Mesenteric fat pad (tissue), 1 donor: ENCODE measurements at regions not wholly inside any gene's neighbourhood (a gene's known extent, or its start where the extent isn't known, plus 50 kb on each side); places are given as distances from the start of the nearest gene placed in this dataset.
"Not testable (repeated sequence)": the region's sequence is repeated elsewhere in the genome, so short reads cannot be mapped to it uniquely, and the experiment has no call there.

Experiments used
- DNase-seq: peaks from one replicate; pipeline ENCODE4 v3.0.0-alpha.2; 2020; ENCODE audit warnings: low spot score
- donor health status: DM: yes; HTN: yes; CAD: no.

- no peak for DNase-seq
Measured at GRCh38 chr2:122300758-122301157, 545.3 kb downstream of the TSN start.

DNA sequence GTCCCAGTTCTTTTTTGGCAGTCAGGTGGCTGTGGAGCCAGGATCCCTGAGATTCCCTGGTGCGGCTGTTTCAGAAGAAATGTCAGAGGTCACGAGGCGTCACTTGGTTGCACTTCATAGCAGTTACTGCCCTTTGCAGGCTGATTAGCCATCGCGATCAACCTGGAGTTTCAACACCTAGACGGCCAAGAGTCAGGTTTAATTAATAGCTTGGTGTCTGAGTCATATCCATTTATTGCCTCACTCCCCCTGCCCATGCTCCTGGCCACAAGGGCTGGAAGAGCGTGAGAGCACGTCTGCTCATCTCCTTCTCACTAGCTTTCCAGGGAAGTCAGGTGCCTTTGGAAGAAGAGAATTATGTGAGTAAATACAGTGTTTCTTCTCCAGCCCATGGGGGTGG, 552.3 kb downstream of the TSN start:
- no peak for DNase-seq

DNA sequence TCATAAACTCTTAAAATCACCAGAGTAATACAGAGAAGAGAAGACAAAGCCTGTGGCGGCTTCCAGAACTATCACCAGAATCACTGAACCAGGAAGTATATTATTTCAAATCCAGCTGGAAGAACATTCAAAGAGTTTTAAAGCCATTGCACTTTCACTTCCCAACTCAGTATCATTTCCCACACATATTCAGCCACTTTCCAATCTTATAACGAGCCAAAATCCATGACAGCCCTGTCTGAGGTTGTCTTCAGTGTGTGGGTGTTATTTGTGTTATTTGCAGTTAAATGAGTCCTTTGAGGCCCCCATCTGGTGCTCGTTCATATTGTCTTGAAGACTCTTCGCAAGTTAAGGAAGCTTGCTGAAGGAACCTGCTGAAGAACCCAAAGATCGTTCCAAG, 559.9 kb downstream of the TSN start:
- no peak for DNase-seq

DNA sequence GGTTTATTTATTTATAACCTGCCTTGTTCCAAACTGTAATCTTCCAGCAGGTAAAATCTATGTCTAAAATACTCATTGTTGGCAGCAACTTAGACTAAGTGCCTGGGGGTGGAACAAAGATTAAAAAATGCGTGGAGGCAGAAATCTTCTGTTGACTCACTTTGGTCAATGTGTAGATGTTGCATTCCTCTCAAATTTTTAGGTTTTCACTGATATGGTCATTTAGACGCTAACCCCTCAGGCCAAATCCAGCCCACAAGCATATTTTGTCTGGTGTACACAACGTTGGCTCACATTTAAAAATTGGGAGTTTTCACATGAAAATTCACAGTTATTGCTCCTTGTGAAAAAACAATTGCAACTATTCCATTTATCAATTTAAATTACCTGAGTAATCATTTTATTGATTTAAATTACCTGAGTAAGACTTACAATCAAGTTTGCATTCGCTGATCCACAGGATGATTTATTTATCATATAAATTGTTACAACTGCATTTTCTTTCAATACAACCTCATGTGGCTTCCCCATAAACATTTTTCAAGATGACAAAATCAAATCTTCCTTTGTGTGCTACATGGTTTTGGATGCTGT, 564.2 kb downstream of the TSN start:
- DNase-seq = no peak

GRCh38 chr2:122322815-122323214, 567.4 kb downstream of the TSN start:
- DNase-seq = no peak

DNA sequence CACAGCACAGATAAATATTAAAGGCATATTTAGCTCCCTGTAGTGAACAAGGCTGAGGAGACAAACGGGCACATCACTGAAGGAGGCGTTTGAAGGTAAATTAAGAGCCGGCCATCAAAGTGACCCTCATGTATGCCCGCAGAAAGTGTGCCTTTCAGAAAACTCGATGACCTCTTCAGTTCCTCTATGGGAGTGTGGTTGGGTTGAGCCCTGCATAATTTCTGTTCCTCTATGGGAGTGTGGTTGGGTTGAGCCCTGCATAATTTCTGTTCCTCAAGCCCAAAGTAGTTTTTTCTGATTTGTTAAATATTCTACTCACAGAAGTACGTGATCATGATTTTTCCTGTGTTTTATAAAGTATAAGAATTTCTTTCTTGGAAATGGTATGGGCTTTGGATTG, 568.5 kb downstream of the TSN start:
- DNase-seq = no peak

GRCh38 chr2:122326471-122326870, 571.0 kb downstream of the TSN start:
- no peak for DNase-seq

- no peak for DNase-seq
Measured at GRCh38 chr2:122328816-122329215, 573.4 kb downstream of the TSN start.

DNA sequence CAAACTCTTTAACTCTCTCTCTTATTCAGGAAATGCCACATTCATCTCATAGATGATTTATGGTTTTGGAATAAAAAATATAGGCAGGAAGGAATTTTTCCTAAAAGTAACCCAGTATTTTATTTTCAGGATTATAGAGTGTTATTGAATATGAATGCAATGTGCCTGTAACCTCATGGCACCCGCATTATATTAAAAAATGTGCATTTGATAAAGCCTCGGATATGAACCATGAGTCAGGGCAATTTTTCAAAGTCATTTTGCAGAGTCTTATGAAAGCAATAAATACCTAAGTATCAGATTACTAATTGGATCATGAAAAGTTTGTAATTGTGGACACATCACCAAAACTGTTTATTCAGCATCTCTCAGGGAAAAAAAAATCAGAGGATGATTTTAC, 573.8 kb downstream of the TSN start:
- DNase-seq = no peak

DNA sequence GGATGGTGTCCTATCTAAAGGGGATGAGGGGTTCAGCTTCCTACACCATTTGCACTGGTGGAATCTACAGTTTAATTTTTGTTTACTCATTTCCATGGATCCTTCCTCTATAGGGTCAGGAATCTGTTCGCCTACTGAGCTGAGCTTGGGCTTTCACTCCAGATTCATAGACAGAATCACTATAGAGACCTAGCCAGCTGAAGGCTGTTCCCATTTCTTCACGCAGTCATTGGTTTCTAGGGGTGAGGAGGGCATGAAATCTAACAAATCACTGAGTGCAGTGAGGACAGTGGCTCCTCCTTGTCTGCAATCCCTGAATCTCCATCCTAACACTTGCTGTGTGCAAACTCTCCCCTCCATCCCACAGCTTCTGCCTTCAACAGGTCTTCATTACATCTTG, 578.5 kb downstream of the TSN start:
- DNase-seq = no peak

DNA sequence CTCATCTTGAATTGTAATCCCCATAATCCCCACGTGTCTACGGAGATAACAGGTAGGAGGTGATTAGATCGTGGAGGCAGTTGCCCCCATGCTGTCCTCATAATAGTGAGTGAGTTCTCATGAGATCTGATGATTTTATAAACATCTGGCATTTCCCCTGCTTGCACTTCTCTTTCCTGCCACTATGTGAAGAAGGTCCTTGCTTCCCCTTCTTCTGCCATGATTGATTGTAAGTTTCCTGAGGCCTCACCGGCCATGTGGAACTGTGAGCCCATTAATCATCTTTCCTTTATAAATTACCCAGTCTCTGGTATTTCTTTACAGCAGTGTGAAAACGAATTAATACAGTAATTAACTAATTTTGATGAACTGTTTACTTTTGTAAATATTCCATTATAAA, 582.5 kb downstream of the TSN start:
- no peak for DNase-seq

DNA sequence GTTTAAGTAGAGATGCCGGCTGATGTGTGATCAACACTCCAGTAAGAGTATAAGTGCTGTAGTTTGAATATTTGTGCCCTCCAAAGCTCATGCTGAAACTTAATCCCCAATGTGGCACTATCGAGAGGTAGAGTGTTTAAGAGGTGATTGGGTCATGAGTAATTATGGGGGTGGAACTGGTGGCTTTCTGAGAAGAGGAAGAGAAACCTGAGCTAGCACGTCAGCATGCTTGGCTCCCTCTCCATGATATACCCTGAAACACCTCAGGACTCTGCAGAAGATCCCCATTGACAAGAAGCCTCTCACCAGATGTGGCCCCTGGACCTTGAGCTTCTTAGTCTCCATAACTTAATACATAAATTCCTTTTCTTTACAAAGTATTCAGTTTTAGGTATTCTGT, 584.8 kb downstream of the TSN start:
- DNase-seq = no peak

DNA sequence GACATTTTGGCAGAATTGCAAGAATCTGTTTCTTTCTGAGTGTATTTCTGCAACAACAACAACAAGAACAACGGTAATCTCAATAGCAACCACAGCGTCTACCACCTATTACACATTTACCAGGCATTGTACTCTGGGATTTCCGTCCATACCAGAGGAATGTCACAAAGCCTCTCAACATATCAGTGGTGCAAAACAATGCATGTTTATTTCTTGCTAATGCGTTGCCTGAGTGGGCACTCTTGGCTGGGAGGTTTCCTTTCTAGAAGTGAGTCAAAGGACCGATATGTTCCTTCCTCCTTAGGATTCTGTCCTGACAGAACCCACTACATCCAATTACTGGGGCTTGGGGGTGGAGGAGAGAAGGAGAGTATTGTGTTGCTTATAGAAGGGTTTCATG, 585.6 kb downstream of the TSN start:
- no peak for DNase-seq

GRCh38 chr2:122352151-122352550, 596.7 kb downstream of the TSN start:
- DNase-seq = not testable (repeated sequence)

DNA sequence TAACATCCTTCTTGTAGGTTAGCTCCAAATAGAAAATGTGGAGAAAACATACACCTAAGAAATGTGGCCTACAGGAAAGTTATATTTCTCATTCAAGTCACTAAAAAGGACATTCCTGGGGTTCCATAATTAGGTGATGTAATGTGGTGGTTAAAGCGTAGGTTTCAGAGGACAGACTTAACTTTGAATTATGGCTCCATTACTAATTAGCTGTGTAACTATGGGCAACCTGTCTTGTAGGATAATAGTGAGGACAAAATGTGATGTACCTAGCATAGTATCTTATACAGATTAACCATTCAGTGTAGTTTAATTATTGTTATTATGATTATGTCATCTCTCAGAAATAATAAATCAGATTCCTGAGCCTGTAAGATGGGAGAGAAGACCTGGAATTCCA, 602.5 kb downstream of the TSN start:
- no peak for DNase-seq

GRCh38 chr2:122358729-122359128, 603.3 kb downstream of the TSN start:
- DNase-seq = no peak

DNA sequence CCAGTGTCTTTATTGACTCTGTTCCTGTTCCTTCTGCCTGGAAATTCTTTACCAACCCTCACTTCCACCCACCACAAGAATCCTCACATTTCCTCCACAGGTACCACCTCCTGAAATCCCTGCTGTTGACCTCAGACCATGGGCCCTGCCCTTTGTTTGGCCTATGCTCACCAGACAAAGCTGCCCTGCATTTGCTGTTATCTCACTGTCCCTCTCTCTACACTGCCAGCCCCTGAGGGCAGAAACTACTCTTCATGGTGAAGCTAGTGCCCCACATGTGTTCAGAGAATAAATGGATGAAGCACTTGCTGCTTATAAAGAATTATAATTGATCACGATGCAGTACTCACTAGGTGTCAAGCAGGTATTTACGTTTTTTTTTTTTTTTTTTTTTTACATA, 608.4 kb downstream of the TSN start:
- no peak for DNase-seq

- DNase-seq = no peak
Measured at GRCh38 chr2:122366427-122366826, 611.0 kb downstream of the TSN start.

DNA sequence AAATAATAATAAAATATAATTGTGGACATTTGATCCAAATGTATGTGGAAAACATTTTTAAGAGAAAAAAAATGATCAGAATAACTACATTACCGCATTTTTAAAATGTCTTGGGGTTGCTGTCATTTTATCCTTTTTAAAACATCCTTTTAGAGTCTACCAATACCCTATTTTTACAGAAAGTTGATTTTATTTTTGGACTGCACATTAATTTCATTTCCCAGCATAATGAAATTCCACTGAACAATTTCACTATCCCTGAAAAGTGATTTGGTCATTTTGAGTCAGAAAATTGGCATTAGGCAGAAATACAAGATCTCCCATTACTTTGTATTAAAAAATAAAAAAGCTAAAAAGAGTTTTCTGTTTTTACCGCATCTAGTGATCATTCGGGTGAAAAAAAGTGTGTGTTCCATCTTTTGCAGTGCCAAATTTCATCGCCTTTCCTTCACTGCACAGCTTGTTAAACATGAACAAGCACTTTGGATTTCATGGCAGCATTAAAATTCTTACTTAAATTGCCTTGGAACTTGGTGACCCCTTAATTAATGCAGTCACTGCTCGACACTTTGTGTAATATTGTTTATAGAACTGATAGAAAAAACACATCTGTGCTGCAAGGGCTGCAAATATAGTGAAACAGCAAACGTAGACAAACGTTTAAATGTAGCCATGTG, 611.7 kb downstream of the TSN start:
- DNase-seq = no peak

- DNase-seq = no peak
Measured at GRCh38 chr2:122367646-122368010, 612.2 kb downstream of the TSN start.

DNA sequence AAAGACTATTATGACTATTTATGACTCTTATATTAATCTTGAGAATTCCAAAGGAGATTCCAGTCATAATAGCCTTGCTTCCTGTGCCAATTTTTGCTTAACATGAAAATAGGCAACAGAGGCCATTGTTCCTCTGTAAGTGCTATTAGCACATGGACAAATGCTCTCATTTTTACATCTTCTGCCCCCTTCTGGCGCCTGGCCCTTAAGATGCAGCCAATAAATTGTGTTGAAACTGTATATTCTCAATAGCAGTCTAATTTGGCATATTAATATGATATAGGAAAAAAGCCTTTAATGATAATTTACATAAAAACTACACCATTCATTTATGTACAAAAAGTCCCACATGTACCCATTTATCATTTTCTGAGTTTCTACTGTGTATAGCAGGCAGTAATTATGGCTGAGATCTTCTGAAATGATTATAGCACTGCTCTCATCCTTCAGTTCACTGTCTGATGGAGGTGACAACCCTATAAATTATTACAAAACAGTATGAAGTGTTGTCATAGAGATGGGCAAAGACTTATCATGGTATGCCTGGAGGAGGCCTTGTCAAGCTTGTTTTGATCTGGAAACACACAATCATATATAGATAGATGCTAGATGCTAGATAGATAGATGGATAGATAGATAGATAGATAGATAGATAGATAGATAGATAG, 613.3 kb downstream of the TSN start:
- DNase-seq = no peak

DNA sequence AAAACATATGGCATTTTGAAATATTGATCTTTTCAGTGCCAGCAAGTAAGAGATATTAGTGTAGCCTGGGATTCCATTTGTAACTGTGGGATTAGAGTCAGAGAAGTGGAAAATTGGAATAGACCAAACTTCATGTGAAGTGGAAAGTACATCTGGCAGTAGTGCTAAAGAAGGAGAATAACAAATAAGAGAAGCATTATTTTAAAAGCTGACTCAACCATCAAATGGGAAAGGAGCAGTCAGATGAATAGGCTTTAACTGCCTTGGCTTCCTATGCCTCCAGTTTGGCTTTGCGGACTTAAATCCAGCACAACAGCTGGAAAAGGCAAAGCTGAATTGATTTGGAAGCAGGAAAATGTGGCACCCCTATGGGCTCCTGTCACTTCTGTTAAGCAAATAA, 623.1 kb downstream of the TSN start:
- DNase-seq = no peak

DNA sequence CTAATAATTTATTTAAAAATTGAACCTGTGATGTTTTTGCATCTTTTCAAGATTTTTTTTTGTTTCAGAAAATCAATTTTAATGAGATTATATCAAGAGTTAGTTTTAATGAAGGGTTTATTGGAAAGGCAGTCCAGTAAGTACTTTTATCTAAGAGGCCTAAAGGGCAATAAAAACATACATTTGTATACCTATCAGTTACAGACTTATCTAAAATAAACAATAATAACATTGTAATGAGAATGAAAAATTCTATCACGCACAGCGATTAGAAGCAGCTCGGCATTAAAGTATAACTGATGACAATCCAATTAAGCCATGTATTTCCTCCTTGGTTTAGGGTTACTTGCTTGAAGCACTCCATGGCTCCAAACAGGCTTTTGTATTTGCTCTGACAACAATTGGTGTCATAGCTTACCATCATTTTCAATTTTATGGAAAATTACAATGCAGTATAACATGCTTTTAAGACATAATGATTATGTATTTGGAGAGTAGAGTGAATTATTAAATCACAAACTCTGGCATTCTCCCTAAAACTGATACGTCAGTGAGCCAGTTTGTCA, 629.4 kb downstream of the TSN start:
- no peak for DNase-seq
